ENCODE measurements at regions not wholly inside any gene's neighbourhood (a gene's known extent, or its start where the extent isn't known, plus 50 kb on each side); places are given as distances from the start of the nearest gene placed in this dataset.
"Not testable (repeated sequence)": the region's sequence is repeated elsewhere in the genome, so short reads cannot be mapped to it uniquely, and the experiment has no call there.

GRCh38 chr13:70579941-70580340 lies 471.7 kb upstream of the KLHL1 start:
- Histone ChIP-seq H3K4me1 (ENCODE audit: insufficient read depth) (no peaks in the 10 kb centered on the region), H3K36me3 (ENCODE audit: insufficient read depth) (no peaks in the 10 kb centered on the region), H3K4me3 (ENCODE audit: low read depth, low read length) (no peak overlapping the region), H3K27ac (ENCODE audit: low read depth) (no peak overlapping the region)
- no peak for DNase-seq (ENCODE audit: extremely low spot score)
- 83% methylated on average over 3 of the region's 3 CpGs for WGBS

GRCh38 chr13:70571221-70571620 lies 463.0 kb upstream of the KLHL1 start:
- no peaks in the 10 kb centered on the region for H3K4me1 ChIP-seq (ENCODE audit: insufficient read depth)
- no peak for DNase-seq (ENCODE audit: extremely low spot score)
- H3K4me3 ChIP-seq (ENCODE audit: low read depth, low read length): no peak overlapping the region
- WGBS: 90% methylated on average over 3 of the region's 3 CpGs
- H3K27ac ChIP-seq (ENCODE audit: low read depth): no peak overlapping the region
- H3K36me3 ChIP-seq (ENCODE audit: insufficient read depth): no peaks in the 10 kb centered on the region

- whole genome bisulfite sequencing: 86% methylated on average over 1 of the region's 1 CpG
- Histone ChIP-seq H3K36me3 (ENCODE audit: insufficient read depth) (no peaks in the 10 kb centered on the region), H3K27ac (ENCODE audit: low read depth) (no peak overlapping the region), H3K4me3 (ENCODE audit: low read depth, low read length) (no peak overlapping the region), H3K4me1 (ENCODE audit: insufficient read depth) (no peaks in the 10 kb centered on the region)
- DNase-seq (ENCODE audit: extremely low spot score): peak; percentile 17
Observed at GRCh38 chr13:70568571-70568970, 460.3 kb upstream of the KLHL1 start.

- DNase-seq (ENCODE audit: extremely low spot score): no peak
- H3K4me3 ChIP-seq (ENCODE audit: low read depth, low read length): no peak overlapping the region
- no peaks in the 10 kb centered on the region for H3K4me1 ChIP-seq (ENCODE audit: insufficient read depth)
- 64% methylated on average over 2 of the region's 2 CpGs for WGBS
- no peaks in the 10 kb centered on the region for H3K36me3 ChIP-seq (ENCODE audit: insufficient read depth)
- no peak overlapping the region for H3K27ac ChIP-seq (ENCODE audit: low read depth)
Observed at GRCh38 chr13:70544706-70545105, 436.5 kb upstream of the KLHL1 start.

- H3K4me1 ChIP-seq (ENCODE audit: insufficient read depth): no peaks in the 10 kb centered on the region
- H3K36me3 ChIP-seq (ENCODE audit: insufficient read depth): no peaks in the 10 kb centered on the region
- 76% methylated on average over 4 of the region's 4 CpGs for WGBS
- H3K27ac ChIP-seq (ENCODE audit: low read depth): no peak overlapping the region
- no peak overlapping the region for H3K4me3 ChIP-seq (ENCODE audit: low read depth, low read length)
- no peak for DNase-seq (ENCODE audit: extremely low spot score)
Observed at GRCh38 chr13:70541451-70541850, 433.2 kb upstream of the KLHL1 start.

GRCh38 chr13:70534466-70534865 lies 426.2 kb upstream of the KLHL1 start:
- WGBS: 21% methylated on average over 3 of the region's 3 CpGs
- Histone ChIP-seq H3K4me3 (ENCODE audit: low read depth, low read length) (no peak overlapping the region), H3K4me1 (ENCODE audit: insufficient read depth) (no peaks in the 10 kb centered on the region), H3K27ac (ENCODE audit: low read depth) (no peak overlapping the region), H3K36me3 (ENCODE audit: insufficient read depth) (no peaks in the 10 kb centered on the region)
- DNase-seq (ENCODE audit: extremely low spot score): no peak

- DNase-seq (ENCODE audit: extremely low spot score): no peak
- no peaks in the 10 kb centered on the region for H3K36me3 ChIP-seq (ENCODE audit: insufficient read depth)
- 60% methylated on average over 2 of the region's 2 CpGs for WGBS
Observed at GRCh38 chr13:70529652-70530051, 421.4 kb upstream of the KLHL1 start.

GRCh38 chr13:70527599-70527998 lies 419.3 kb upstream of the KLHL1 start:
- no peak overlapping the region for H3K4me3 ChIP-seq (ENCODE audit: low read depth, low read length)
- H3K4me1 ChIP-seq (ENCODE audit: insufficient read depth): no peaks in the 10 kb centered on the region
- H3K27ac ChIP-seq (ENCODE audit: low read depth): no peak overlapping the region
- DNase-seq (ENCODE audit: extremely low spot score): no peak
- no peaks in the 10 kb centered on the region for H3K36me3 ChIP-seq (ENCODE audit: insufficient read depth)
- WGBS: 68% methylated on average over 5 of the region's 5 CpGs

More at GRCh38 chr13:70529652-70530051, 421.4 kb upstream of the KLHL1 start:
- Histone ChIP-seq H3K27ac (ENCODE audit: low read depth) (no peak overlapping the region), H3K4me3 (ENCODE audit: low read depth, low read length) (no peak overlapping the region), H3K4me1 (ENCODE audit: insufficient read depth) (no peaks in the 10 kb centered on the region)

- Histone ChIP-seq H3K36me3 (ENCODE audit: insufficient read depth) (no peaks in the 10 kb centered on the region), H3K27ac (ENCODE audit: low read depth) (no peak overlapping the region), H3K4me1 (ENCODE audit: insufficient read depth) (no peaks in the 10 kb centered on the region), H3K4me3 (ENCODE audit: low read depth, low read length) (no peak overlapping the region)
- 39% methylated on average over 2 of the region's 2 CpGs for WGBS
- DNase-seq (ENCODE audit: extremely low spot score): no peak
Observed at GRCh38 chr13:70523622-70524021, 415.4 kb upstream of the KLHL1 start.

- WGBS: 38% methylated on average over 2 of the region's 2 CpGs
- Histone ChIP-seq H3K27ac (ENCODE audit: low read depth) (no peak overlapping the region), H3K36me3 (ENCODE audit: insufficient read depth) (no peaks in the 10 kb centered on the region), H3K4me3 (ENCODE audit: low read depth, low read length) (no peak overlapping the region), H3K4me1 (ENCODE audit: insufficient read depth) (no peaks in the 10 kb centered on the region)
- DNase-seq (ENCODE audit: extremely low spot score): no peak
Observed at GRCh38 chr13:70520275-70521036, 412.2 kb upstream of the KLHL1 start.

GRCh38 chr13:70518081-70518480 lies 409.8 kb upstream of the KLHL1 start:
- no peak overlapping the region for H3K4me3 ChIP-seq (ENCODE audit: low read depth, low read length)

GRCh38 chr13:70516226-70516625 lies 408.0 kb upstream of the KLHL1 start:
- Histone ChIP-seq H3K4me3 (ENCODE audit: low read depth, low read length) (no peak overlapping the region), H3K4me1 (ENCODE audit: insufficient read depth) (no peaks in the 10 kb centered on the region), H3K27ac (ENCODE audit: low read depth) (no peak overlapping the region), H3K36me3 (ENCODE audit: insufficient read depth) (no peaks in the 10 kb centered on the region)
- DNase-seq (ENCODE audit: extremely low spot score): no peak
- WGBS: 54% methylated on average over 2 of the region's 2 CpGs

More at GRCh38 chr13:70518081-70518480, 409.8 kb upstream of the KLHL1 start:
- no peak for DNase-seq (ENCODE audit: extremely low spot score)
- 29% methylated on average over 2 of the region's 2 CpGs for WGBS
- H3K36me3 ChIP-seq (ENCODE audit: insufficient read depth): no peaks in the 10 kb centered on the region
- no peak overlapping the region for H3K27ac ChIP-seq (ENCODE audit: low read depth)
- no peaks in the 10 kb centered on the region for H3K4me1 ChIP-seq (ENCODE audit: insufficient read depth)

- H3K4me1 ChIP-seq (ENCODE audit: insufficient read depth); H3K27ac ChIP-seq (ENCODE audit: low read depth); H3K4me3 ChIP-seq (ENCODE audit: low read depth, low read length); H3K36me3 ChIP-seq (ENCODE audit: insufficient read depth); DNase-seq (ENCODE audit: extremely low spot score): not testable (repeated sequence)
- WGBS: 97% methylated on average over 40 of the region's 40 CpGs
Observed at GRCh38 chr13:70511861-70512417, 403.7 kb upstream of the KLHL1 start.

- no peaks in the 10 kb centered on the region for H3K4me1 ChIP-seq (ENCODE audit: insufficient read depth)
Observed at GRCh38 chr13:70505809-70506208, 397.6 kb upstream of the KLHL1 start.

More at GRCh38 chr13:70505809-70506208, 397.6 kb upstream of the KLHL1 start:
- no peak overlapping the region for H3K4me3 ChIP-seq (ENCODE audit: low read depth, low read length)
- 80% methylated on average over 4 of the region's 4 CpGs for WGBS
- DNase-seq (ENCODE audit: extremely low spot score): no peak
- no peaks in the 10 kb centered on the region for H3K36me3 ChIP-seq (ENCODE audit: insufficient read depth)
- H3K27ac ChIP-seq (ENCODE audit: low read depth): no peak overlapping the region
